ENCODE measurements at regions not wholly inside any gene's neighbourhood (a gene's known extent, or its start where the extent isn't known, plus 50 kb on each side); places are given as distances from the start of the nearest gene placed in this dataset.
A peak's percentile ranks its signal among the peaks of the same experiment; 100 is the strongest.

DNA sequence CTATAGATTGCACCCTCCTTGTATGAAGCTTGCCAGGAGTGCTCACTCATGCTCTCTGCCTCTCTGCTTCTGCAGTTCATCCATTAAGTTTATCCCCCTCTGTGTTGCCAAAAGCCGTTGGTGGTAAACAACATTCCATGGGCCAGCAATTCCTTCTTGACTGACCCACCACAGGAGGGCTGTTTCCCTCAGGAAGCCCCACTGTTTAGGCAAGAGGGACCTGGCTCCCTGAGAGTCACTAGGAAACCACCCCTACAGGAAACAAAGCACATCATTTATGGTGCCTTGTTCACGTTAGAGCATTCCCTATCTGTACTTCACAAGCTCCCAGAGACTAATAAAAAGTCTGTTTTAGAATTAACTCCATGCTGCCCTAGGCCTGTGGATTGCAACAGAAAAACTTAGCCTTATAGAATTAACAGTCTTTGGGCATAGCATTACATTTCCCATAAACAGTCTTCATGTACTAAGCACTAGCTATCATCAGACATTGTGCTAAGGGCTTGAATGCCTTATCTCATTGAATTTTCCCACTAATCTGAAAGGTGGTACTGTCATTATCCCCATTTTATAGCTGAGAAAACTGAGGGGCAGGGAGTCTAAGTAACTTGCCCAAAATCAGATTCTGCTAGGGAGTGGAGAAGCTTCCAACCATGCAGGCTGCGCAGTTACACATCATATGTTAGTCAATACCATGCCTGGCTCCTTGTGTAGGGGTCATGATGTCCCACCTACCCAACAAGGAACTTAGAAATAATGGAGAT, 149.9 kb downstream of the SHQ1 start:
- no peak for DNase-seq

DNA sequence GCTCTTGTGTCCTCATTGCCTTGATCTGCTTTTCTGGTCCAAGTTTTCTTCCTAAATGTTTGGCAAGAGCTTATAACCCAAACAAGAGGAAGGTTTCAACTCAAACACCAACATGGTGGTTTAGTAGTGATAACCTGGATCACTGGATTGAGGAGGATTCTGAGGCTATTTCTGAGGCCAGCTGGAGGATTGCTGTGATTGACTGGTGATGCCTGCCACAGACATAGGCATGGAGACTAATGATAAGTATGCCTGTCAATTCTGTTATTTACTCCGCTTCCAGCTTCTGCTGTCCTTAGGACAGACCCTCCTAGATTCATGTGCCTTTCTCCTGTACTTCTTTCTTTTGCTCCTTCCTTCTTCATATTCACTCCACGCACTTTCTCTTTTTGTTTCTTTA, 150.5 kb downstream of the SHQ1 start:
- no peak for DNase-seq

DNA sequence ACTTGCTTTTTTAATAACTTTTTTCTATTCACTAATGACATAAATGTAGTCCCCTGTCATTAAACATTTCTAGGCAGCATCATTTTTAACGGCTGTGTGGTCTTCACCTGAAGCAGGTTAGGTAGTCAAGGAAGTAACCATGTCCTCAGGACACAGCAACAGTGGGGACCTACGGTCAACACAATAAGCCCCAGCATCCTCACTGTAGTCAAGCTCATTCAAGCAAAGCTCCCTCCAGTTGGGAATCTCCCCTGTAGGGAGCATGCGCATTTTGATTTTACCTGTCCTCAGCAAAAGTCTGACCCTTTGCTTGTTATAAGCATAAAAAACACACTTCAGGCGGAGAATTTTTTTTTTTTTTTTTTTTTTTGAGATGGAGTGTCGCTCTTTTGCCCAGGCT, 151.4 kb downstream of the SHQ1 start:
- no peak for DNase-seq

DNA sequence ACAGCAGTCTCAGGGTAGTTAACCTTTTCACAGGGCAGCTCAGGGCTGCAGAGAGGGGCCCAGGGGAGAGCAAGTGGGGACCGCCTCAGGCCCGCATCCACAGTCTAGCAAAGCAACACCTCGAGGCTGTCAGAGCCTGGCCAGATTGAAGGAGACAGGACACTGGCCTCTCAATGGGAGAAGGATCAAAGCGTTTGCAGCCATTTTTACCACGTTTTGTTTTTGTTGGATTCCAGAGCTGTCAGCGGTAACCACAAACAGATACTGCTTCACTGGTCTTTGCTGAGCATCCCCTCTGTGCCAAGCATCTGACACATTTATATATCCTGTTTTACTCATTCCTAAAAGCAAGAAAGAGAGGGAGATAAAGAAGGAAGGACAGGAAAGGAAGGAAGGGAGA, 153.8 kb downstream of the SHQ1 start:
- DNase-seq: no peak

DNA sequence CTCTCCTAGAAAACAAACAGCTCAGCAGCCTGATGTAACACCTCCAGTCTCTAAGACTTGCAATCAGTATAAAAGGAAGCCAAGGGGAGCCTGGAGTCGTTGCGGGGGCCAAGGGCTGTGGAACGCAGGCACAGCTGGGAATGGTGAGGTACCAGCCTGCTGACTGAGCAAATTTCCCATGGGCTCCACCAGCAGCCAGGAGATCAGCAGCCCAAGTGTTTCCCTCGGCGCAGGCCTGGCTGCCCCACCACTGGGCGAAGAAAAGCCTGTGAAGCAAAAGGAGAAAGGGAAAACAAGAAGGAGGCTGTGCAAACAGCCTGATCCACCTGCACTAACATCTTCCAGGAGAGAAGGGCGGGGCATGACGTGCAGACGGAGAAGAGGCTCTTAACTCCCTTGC, 155.3 kb downstream of the SHQ1 start:
- DNase-seq: no peak

DNA sequence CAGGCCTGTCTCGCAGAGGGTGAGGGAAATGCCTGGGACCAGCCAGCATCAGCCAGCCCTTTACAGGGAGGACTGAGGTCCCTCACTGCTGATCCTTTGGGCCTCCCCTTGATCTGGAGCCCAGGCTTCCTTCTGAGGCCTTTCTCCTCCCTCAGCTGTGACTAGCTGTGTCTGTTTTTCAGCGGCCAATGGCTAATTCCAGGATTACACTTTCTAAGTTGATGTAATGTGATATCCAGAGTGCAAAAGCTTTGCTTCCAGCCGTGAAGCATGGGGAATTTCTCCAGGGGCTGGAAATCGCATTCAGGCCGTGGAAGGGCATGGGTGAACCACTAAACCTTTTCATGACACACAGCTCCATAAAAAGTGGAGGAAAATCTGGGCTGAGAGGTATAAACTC, 157.6 kb downstream of the SHQ1 start:
- no peak for DNase-seq

DNA sequence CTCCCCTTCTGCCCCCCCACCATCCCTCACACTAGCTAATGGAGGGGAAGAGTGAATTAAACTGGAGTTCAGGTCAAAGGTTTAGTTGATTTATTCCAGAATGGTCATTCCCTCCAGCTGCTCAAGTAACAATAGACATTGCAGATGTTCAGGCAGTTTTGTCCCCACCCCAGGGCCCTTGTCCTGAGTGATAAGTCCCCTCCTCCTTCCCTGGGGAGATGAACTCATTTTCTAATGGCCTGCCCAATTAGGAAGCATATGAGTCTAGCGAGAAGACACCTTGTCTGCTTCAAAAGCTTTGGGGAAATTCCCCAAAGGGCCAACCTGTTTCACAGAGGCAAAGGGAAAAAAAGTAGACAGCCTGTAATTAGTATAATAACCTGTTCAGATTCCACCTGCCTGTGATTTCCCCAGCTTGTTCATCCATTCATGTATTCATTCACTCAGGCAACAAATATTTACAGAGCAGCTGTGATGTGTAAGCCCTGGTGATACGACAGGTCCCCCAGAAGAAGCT, 165.3 kb downstream of the SHQ1 start:
- DNase-seq: no peak

DNA sequence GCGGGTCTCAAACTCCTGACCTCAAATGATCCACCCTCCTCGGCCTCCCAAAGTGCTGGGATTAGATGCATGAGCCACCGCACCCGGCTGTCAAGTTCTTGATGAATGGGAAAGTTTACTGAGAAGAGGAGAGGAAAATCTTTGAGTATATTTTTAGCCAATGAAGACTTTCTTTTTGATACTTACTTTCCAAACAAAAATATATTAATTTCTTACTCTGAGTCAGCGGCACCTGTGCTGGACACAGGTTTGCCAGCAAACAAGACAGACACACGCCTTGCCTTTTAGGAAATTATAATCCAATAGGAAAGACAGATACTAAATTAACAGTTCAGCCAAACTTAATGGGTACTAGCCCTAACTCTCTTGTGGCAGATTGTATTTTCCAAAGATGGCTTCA, 166.6 kb downstream of the SHQ1 start:
- DNase-seq: no peak

DNA sequence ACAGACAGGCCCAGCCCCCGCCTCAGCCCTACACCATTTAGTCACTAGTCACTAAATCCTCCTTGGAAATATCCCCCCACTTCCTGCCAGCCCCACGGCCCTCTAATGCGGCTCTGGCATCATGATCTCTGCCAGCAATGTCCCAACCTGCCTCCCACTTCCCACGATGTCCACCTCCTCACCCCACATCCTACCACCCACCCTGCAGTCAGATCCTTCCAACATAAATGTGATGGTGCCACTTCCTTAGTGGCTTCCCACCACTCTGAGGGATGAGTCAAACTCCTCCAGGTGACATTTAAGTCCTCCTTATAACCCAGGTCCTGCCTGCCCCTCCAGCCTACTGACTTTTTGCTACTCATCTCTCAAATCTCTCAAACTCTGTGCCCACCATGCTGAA, 167.5 kb downstream of the SHQ1 start:
- DNase-seq: no peak

DNA sequence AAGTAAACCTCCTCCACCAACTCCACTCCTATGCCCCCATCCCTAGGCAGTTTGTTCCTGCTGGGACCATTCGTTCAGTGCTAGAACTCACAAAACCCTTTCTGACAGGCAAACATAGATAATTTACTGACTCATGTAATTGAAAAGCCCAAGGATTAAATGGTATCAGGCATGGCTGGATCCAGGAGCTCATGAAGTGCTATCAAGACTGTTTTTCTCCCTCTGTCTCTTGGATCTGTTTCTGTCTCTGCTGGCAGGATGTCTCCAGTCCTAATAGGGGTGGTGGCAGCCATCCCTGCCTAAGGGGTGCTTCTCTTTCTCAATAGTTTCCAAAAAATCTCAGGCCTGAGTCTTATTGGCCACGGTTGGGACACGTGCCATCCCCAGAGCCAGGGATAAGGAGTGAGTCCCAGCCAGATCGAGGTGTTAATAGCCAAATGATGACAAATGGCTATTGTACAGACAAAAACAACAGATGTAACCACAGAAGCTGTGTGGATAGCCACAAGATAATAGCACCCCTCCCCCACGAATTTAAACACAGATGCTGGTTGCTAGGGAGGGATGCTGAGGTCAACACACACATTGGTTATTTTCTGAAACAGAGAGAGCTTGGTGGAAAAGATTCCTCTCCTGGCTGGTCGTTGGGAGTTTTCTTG, 168.6 kb downstream of the SHQ1 start:
- DNase-seq: peak in 19 of 56 donors; percentile 5 to 51 (median 17)

DNA sequence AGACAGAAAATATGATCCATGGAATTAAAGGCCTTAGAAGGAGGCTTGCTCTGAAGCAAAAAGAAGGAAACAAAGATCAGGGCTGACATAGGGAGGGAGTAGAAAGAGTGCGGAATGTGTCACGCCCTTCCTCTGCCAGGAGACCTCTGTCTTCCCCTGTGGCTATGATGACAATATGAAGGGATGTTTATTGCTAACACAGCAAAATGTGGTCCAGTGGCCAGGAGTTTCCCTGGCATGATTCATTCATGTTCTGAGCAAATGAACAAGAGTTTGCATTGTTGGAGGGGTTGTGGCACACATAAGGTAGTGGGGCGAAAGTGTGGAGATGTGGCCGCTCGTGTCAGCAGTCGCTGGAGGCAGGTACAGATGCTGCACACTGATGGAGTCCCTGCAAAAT, 169.4 kb downstream of the SHQ1 start:
- DNase-seq: no peak

DNA sequence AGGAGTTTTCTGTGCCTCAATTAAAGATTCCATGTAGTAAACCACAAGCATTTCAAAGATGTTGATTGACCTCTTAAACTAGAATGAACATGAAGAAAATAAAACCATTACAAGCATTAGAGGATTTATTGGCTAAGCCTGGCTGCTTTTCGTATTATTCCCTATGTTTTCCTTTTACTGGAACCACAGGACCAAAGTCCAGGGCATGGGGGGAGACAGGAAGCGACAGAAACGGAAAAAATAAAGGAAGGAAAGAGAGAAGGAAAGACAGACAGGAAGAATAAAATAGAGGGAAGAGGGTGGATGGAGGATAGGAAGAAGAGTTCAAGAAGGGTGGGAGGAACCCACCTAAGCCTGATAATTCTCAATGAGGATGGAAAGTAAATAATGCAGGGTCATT, 169.9 kb downstream of the SHQ1 start:
- no peak for DNase-seq

DNA sequence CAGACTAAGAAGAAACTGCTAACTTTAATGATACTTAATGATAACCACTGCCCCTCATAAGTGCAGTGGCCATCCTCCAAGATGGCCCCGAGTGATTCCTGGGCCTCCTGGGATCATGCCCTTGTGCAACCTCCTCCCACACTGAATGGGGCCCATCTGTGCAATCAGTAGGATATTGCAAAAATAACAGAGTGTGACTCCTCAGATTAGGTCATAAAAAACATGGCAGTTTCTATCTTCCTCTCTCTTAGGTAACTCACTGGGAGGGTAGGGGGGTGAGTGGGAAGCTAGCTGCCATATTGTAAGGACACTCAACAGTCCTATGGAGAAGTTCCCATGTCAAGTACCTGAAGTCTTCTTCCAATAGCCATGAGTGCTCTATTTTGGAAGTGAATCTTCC, 173.0 kb downstream of the SHQ1 start:
- no peak for DNase-seq

DNA sequence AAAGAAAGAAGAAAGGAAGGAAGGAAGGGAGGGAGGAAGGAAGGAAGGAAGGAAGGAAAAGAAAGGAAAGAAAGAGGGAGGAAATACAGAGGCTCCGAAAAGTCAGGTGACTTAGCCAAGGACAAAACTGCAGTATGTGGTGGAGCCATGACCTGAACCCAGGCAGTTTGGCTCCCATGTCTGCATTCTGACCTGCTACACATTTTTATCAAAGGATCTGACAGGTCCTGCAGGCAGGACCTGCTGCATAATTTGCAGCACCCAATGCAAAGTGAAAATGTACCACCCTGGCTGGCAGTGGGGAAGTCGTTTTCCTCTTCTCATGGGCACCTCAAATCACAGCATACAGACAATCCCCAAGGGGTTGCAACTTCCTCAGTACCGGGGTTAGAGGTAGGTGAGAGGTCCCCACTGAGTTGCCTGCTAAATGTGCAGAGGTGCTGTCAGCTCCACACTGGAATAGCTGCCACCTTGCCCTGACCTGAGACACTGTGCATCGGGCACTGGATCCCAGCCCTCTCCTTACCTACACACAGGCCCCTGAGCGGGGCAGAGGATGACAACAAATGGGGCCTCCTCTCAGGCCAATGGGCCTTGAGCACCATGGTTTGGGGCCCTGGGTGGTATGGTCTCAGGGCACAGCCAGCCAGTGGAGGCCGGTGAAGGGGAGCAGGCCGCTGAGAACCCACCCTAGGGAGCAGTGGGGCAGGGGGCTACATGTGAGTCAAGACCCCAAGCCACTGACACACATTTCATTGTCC, 175.1 kb downstream of the SHQ1 start:
- no peak for DNase-seq

DNA sequence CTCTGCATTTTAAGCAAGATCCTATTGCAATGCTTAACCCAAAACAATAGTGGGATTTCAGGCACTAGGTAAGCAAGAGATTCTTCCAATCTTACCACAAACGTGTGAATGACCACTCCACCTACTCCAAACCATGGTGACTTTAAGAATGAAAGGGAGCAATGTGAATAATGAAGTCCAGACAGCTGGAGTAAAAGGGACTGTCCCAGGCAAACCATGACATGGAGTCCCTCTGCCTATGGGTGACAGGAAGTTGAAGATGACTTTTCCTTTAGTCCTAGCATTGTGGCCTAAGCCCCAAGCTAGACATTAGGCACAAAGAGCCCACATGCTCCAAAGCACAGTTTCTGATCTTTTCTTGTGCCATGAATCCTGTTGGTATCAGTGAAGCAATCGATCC, 179.0 kb downstream of the SHQ1 start:
- DNase-seq: no peak

DNA sequence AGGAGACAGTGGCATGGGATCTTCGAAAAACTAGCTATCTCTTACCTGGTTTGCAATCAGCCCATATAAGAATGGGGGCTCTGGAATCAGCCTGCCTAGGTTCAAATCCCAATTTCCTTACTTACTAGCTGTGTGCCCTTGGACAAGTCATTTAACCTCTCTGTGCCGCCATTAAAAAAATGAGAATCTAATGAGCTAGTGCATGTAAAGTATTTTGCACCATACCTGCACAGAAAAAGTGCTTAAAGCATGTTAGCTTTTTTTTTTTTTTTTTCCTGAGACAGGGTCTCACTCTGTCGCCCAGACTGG, 181.8 kb downstream of the SHQ1 start:
- DNase-seq: no peak

DNA sequence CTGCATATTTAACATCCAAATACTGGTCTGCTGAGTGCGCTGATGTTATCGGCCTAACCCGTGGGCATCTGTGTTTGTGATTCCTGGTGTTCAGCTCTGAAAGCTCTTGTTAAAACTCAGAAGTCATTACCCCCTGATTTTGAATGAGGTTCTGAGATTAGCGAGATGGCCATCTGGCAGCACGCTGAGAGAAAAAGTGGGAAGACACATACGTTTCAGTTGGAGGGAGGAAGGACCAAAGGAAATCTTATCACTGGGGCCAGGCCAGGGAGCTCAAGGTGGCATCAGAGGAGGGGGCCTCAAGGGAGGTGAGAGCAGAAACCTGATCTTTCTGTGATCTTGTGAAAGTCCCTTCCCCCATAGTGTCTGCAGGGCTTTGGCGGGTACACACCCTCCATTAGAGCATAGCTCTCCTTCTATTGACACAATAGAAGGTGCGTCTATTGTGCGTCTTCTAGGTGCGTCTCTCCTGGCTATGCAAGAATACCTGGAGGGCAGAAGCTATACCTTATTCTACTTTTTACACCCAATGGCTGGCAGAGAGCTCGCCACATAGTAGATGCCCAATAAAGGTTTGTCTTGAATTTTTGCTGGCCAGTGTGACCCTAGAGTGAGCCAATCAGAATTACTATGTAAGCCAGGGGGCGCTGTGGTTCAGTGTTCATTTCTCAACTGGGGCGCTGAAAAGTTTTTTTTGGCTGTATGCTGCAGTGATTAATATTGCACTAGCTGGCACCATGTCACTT, 182.4 kb downstream of the SHQ1 start:
- peak in 3 of 56 donors; percentile 3 to 49 (median 8) for DNase-seq

DNA sequence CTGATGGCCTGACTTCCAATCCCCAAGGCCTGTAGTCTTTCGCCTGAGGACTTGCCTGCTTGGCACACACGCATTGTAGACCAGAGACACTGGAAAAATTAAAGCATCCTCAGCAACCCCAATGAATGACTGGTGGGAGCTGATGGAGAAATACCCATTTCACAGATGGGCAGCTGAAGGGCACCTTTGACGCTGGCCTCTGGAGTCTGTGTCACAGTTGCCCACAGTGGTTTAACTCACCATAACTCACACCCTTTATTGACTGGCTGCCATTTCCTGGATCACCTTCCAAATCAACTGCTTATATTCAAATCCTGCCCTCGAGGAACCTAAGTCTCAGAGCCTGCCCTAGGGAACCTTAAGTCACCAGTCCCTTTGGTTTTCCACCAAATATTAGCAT, 183.1 kb downstream of the SHQ1 start:
- no peak for DNase-seq

DNA sequence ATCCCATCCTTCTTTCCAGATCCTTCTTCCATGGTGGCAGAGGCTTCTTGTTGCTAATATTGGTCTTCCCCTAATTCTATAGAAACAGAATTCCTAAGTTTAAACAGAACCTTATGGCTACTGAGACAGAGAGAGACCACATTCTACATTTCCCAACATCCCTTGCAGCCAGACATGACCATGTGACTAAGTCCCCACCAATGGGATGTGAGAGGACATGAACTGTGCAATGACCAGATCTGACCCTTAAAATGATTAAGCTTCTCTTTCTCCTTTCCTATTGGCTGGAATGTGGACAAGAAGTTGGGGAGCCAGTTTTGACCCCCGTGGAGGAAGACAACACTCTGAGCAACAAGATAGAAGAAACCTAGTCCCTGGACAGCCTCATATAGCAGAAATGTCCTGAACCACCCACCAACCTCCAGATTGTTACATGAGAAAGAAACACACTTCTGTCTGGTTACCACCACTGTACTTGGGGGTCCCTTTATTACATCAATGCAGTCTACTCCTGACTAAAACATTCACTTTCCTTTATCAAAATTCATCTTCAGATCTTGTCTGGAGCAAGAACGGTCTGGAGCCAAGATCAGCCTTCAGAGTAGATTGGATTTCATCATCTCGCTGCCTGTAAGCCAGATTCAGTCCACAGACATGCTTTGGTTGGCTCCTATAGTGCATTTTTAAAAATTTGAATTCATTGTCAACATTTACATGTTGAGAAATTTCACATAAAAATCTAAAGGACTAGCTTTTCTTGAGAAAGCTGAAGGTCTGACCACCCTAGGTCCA, 183.9 kb downstream of the SHQ1 start:
- DNase-seq: no peak

DNA sequence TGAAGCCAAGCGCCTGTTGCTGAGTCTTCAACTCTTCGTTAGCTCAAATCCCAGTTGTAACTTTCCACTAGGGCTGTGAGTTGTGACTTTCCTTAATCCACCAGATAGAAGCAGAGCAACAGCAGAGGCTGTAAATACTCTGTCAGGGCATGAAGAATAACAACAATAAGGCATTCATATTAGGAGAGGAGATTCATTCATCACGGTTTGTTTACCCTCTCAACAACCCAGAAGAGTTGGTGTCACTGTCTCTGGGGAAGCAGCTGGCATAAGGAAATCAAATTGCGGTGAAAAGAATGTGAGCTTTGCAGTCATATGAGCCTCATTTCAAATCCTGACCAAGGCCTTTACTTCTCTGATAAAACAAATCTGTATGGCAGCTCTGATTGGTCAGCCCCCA, 184.8 kb downstream of the SHQ1 start:
- peak in 24 of 56 donors; percentile 5 to 67 (median 28) for DNase-seq

DNA sequence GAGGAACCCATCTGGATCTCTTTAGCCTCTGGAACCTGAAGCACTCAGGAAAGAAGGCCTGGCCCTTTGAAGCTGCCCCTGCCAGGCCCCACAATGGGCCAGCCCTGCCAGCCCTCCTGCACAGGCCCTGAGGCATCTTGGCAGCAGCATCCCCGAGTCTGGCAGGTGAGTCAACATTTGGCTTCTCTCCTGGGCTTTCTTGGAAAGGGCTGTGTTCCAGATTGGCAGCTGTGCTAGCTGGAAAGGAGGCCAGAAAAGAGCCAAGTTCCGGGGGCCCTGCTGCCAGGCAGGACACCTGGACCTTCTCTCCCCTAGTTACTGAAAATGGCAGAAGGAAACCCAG, 187.2 kb downstream of the SHQ1 start:
- DNase-seq: peak in 32 of 56 donors; percentile 4 to 58 (median 24)
